ENCODE measurements at regions not wholly inside any gene's neighbourhood (a gene's known extent, or its start where the extent isn't known, plus 50 kb on each side); places are given as distances from the start of the nearest gene placed in this dataset.
"Not testable (repeated sequence)": the region's sequence is repeated elsewhere in the genome, so short reads cannot be mapped to it uniquely, and the experiment has no call there.

DNA sequence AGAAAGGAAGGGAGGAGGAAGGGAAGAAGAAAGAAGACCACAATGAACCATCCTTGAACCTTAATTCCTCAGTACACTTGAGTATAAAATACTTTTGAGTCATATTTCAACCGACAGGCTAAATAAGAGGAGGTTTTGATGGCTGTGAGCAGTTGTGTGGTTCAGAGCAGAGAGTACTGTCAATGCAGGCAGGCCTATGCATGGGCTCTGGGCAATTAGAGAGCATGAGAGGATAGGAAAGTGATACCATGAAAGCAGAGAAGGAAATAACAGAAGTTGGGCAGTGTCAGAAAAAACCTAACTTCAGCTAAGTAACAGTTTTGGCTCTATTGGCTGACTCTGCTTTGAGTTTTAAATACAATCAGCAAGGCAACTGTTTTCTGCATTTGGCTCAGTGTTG is 123.6 kb upstream of the STK17B start:
- DNase-seq (no peak), ATAC-seq (no peak)
- intact Hi-C loops (cut with micrococcal nuclease), result loop anchor here (5.0 kb wide), 1 partner anchor 157 kb away; no protein-coding TSS in a partner anchor

- not testable (repeated sequence) for DNase-seq, ATAC-seq
- intact Hi-C loops (cut with micrococcal nuclease), result loop anchor here (5.0 kb wide), 1 partner anchor 154 kb away; no protein-coding TSS in a partner anchor
Measured at GRCh38 chr2:196298106-196298723, 126.8 kb upstream of the STK17B start.

DNA sequence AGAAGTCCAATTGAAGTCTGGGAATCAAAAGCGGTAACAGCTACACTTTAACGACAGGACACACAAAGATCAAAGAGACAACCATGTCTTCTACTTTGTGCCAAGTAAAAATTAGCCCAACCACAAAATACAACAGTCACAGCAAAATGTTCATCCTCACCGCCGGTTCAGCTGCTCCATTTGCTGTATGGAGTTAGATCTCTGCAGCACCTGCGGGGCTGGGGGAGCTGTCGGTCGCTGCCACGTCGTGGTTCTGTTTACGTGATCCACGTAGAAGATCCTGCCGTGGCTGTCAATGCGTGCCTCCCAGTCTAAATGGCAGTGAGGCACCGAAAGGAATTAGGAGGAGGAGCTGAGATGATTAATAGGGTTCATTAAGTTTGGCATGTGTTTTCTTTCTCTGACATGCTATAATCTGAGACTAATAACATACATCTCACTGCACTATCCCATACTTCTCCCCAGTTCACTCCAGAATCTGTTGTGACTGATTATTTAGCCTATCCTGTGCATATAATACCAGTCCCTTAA is 136.5 kb upstream of the STK17B start:
- intact Hi-C loops (cut with micrococcal nuclease), result no loop called here
- no peak for DNase-seq
- no peak for ATAC-seq

DNA sequence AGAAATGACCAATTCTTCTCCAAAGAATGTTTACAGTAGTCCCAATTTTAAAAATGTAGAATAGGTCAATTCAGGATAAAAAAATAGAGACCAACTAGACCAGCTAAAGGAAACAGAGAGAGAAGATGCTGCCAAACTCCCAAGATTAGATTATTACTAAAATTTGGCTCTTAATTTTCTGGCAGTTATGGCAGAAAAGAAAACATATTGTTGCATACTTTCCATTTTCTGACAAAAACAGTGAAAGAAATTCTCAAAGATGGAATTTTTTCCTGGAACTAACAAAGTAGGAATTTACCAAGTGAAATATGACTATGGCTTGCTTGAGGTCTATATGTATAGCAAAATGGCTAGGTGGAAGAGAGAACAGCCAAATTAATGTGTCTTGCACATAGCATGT is 138.3 kb upstream of the STK17B start:
- ATAC-seq, result no peak
- DNase-seq, result no peak
- intact Hi-C loops (cut with micrococcal nuclease), result no loop called here

DNA sequence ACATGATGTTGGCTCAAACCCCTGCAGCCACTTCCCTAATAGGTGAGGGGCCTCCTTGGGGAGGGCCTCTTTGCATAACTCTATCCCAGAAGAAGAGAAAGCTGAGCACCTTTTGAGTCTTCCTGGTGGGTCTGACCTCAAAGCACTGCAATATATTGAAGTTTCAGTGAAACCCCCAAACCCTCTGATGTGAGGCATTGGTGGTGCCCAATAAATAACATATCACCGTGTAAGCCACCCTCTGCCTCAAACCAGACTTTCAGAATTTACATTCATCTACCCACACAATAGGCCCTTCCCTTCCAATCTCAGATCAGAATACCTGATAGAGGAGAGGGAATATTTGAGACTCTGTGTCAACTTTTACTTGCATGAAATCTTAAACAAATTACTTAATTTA is 142.8 kb upstream of the STK17B start:
- ATAC-seq (no peak), DNase-seq (no peak)
- intact Hi-C loops (cut with micrococcal nuclease), result no loop called here

DNA sequence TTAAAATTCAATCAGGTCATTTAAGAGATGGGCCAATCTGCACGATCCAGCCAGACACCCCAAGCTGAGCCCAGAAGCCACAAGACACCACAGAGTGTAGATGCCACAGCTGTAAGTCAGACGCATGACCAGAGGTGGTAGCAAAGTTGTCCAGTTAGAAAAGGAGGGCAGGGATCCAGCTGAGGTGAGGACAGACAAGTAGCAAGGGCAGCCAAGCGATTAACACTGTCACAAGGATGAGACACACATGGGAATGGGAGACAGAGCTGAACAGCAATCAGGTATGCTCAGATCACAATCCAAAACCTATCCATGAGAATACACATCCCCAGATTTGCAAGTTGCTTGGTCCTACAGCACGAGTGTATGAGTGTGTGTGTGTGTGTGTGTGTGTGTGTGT is 143.4 kb upstream of the STK17B start:
- DNase-seq (peak; percentile 34), ATAC-seq (peak; percentile 87)
- intact Hi-C loops (cut with micrococcal nuclease), result no loop called here

DNA sequence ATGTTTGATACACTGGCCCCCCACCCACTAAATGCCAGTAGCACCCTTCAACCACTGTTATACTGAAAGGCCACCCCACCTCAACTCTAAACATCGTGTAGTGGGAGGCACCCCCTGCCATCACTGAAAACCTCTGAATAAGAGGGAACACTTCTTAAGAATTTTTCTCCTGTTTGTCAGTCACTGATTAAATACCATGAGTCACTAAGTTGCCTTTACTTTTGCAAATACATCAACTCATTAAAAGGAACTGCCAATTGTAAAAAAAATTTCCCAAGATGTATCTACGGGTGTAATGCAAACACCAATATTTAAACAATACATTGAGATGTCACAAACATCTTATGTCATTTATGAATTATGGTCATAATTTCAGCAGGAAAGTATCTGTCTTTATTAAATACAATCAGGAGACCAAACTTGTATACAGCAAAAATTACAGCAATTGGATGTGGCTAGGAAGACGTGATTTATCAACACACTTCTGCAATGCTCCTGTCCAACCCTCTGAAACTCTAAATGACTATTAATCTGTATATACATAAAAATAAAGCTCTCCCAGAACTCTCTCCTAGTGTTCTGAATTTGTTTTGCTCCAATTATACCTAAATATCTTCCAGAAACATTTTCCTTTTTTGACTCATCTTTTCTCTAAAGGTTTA is 144.1 kb upstream of the STK17B start:
- intact Hi-C loops (cut with micrococcal nuclease), result no loop called here
- ATAC-seq (no peak), DNase-seq (no peak)

DNA sequence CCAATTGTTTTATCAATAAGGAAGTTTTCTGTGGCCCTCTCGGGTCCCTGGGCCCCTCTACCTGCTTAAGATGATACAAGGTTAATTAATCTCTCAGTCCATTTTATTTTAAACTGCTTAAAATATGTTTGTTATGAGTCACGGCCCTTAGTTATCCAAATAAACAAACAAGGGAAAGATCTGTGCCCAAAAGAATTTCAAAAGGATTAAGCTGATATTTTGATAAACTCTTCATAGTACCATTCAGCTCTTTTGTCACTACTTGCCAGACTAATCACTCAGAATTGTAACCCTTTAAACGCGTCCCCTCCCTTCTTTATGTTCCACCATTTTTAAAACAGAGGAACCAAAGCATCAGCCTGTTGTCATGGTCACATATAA is 144.7 kb upstream of the STK17B start:
- intact Hi-C loops (cut with micrococcal nuclease), result no loop called here
- no peak for ATAC-seq
- no peak for DNase-seq

- intact Hi-C loops (cut with micrococcal nuclease), result no loop called here
- DNase-seq, result peak; percentile 67
- ATAC-seq, result peak; percentile 93
Measured at GRCh38 chr2:196318517-196319377, 147.4 kb upstream of the STK17B start.

- ATAC-seq, result no peak
- intact Hi-C loops (cut with micrococcal nuclease), result no loop called here
- DNase-seq, result no peak
Measured at GRCh38 chr2:196322973-196323810, 151.8 kb upstream of the STK17B start.

DNA sequence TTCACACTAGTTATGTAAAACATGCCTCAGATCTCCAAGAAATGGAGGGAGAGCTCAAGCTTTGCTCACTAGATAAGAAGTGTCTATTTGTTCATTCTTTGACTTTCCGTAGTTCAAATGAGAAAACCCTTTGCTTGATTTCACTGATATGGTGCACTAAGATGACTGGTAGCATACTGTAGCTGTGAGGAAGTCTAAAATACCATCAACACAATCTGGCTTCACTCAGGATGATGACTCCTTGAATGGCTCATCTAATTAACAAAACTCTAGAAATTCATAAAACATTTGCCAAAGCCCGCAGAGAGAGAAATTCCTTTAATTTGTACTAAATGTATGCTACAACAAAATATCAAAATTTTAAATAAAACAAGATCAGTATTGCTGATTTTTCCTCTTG is 152.8 kb upstream of the STK17B start:
- DNase-seq (no peak), ATAC-seq (no peak)
- intact Hi-C loops (cut with micrococcal nuclease), result no loop called here

DNA sequence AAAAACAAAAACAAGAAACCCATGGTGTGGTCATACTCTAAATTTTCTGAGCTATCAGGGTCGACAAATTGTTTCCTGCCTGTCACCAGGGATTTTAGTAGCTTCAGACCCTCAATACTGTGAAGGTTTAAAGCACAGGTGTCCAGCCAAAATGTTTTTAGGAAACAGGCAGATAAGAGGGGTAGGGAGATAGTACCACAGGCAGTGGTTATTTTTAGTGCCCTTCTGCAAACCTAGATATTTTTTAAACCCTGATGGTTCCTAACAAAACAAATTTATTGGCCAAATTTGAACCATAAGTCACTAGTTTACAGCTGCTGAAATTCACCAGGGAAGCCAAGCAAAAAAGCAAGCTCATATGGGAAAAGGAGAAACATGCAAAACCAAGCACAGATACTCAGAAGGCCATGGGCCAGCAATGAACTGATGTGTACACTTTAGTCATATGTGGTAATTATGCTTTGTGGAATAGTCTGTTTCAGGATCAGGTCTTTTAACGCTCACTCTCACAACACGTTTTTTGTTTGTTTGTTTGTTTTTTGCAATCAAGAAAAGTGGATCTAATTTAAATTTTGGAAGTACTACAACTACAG is 156.8 kb upstream of the STK17B start:
- peak; percentile 39 for ATAC-seq
- intact Hi-C loops (cut with micrococcal nuclease), result no loop called here
- no peak for DNase-seq

GRCh38 chr2:196329959-196330358 is 158.6 kb upstream of the STK17B start:
- ATAC-seq (peak; percentile 64), DNase-seq (no peak)
- intact Hi-C loops (cut with micrococcal nuclease), result no loop called here

DNA sequence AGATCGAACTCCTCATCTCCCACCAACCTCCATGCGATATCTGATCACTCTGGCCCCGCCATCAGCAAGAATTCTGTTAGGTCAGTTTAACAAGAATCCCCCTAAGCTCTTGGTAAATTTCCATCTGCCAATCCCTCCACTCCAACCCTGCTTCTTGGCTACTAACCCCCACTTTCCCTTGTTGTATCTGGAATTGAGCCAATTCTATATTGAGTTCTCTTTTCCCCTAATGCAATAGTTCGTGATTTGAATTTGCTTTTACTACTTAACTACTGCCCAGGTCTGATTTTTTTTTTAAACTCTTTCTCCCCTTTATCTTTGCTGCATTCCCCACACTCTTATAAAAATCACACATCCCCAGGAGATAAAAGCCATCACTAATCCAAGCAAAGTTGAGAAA is 159.3 kb upstream of the STK17B start:
- ATAC-seq (no peak), DNase-seq (no peak)
- intact Hi-C loops (cut with micrococcal nuclease), result no loop called here

DNA sequence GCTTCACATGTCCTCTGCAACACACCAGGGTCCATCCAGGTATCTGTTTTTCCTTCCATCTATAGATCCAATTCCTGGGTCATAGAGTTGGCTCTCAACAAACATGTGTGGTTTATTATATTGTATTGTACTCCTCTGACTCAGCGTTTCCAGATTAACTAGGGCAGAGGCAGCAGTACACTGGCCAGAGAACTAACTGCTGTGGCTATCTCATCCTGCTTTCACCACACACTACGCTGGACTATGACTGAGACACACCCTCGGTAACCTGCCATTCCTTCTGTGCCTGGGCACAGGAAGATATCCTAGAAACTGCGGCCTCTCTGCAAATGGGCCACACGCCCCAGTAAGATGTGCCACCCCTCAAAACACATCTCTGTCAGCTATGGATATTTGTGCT is 159.8 kb upstream of the STK17B start:
- intact Hi-C loops (cut with micrococcal nuclease), result no loop called here

GRCh38 chr2:196331851-196332250 is 160.5 kb upstream of the STK17B start:
- no peak for ATAC-seq
- intact Hi-C loops (cut with micrococcal nuclease), result no loop called here

More for the DNA sequence above, 159.8 kb upstream of the STK17B start:
- ATAC-seq, result peak; percentile 96
- DNase-seq, result no peak

DNA sequence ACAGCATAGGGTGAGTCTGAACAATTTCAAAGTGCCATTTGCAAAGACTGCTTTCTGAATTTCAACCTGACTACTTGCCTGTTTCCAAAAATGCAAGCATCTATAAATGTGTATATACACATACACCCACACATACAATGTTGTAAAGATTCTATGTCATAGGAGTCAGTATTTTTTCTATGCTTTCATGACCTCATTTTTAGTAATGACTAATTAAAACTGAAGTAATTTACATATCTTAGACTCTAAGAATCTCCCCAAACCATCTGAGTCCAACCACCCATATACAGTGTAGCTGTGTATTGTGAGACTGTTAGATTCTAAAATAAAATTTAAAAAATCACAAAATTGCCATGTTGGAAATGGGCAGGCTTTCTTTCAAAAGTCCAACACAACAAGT is 162.0 kb upstream of the STK17B start:
- no peak for DNase-seq
- ATAC-seq, result no peak
- intact Hi-C loops (cut with micrococcal nuclease), result no loop called here

More at GRCh38 chr2:196331851-196332250, 160.5 kb upstream of the STK17B start:
- DNase-seq, result no peak

GRCh38 chr2:196334710-196335109 is 163.3 kb upstream of the STK17B start:
- ATAC-seq (no peak), DNase-seq (no peak)
- intact Hi-C loops (cut with micrococcal nuclease), result no loop called here

- no peak for ATAC-seq
- intact Hi-C loops (cut with micrococcal nuclease), result no loop called here
- DNase-seq, result no peak
Measured at GRCh38 chr2:196335221-196335634, 163.8 kb upstream of the STK17B start.
